ENCODE measurements at regions not wholly inside any gene's neighbourhood (a gene's known extent, or its start where the extent isn't known, plus 50 kb on each side); places are given as distances from the start of the nearest gene placed in this dataset.
"Not testable (repeated sequence)": the region's sequence is repeated elsewhere in the genome, so short reads cannot be mapped to it uniquely, and the experiment has no call there.

- DNase-seq: peak in 2 of 3 donors; percentile 26 to 30
- H3K9me3 ChIP-seq: peaks cover 0 to 4% (median 0%) of the 10 kb centered on the region in 4 donors
Observed at GRCh38 chr10:131838966-131839742, 61.7 kb upstream of the PPP2R2D start.

GRCh38 chr10:131839880-131840787, 60.7 kb upstream of the PPP2R2D start:
- not testable (repeated sequence) for H3K4me3 ChIP-seq, H3K9me3 ChIP-seq, H3K4me1 ChIP-seq, H3K36me3 ChIP-seq, H3K27me3 ChIP-seq, H3K27ac ChIP-seq
- TF ChIP-seq CTCF (IDR thresholded peaks at IDR 0.05): peak in 1 of 6 experiments; percentile 11
- peak in 2 of 3 donors; percentile 9 to 35 for DNase-seq

More at GRCh38 chr10:131838966-131839742, 61.7 kb upstream of the PPP2R2D start:
- Histone ChIP-seq H3K4me1 (no peaks in the 10 kb centered on the region), H3K36me3 (no peaks in the 10 kb centered on the region), H3K4me3 (no peak overlapping the region), H3K27ac (no peak overlapping the region), H3K27me3 (no peaks in the 10 kb centered on the region)
- TF ChIP-seq CTCF (IDR thresholded peaks at IDR 0.05) (no peak), POLR2A (IDR thresholded peaks at IDR 0.05) (no peak)

- no peak overlapping the region for H3K4me3 ChIP-seq
- H3K36me3 ChIP-seq: no peaks in the 10 kb centered on the region
- TF ChIP-seq CTCF (IDR thresholded peaks at IDR 0.05) (no peak), POLR2A (IDR thresholded peaks at IDR 0.05) (no peak)
- no peaks in the 10 kb centered on the region for H3K27me3 ChIP-seq
- peak in 2 of 3 donors; percentile 2 to 8 for DNase-seq
- no peaks in the 10 kb centered on the region for H3K4me1 ChIP-seq
- no peaks in the 10 kb centered on the region for H3K9me3 ChIP-seq
- no peak overlapping the region for H3K27ac ChIP-seq
Observed at GRCh38 chr10:131840788-131841118, 60.1 kb upstream of the PPP2R2D start.

GRCh38 chr10:131841131-131841660, 59.6 kb upstream of the PPP2R2D start:
- H3K4me3 ChIP-seq: no peak overlapping the region
- H3K9me3 ChIP-seq: no peaks in the 10 kb centered on the region
- TF ChIP-seq POLR2A (IDR thresholded peaks at IDR 0.05): no peak
- no peak for TF ChIP-seq CTCF (IDR thresholded peaks at IDR 0.05)
- DNase-seq: peak in 2 of 3 donors; percentile 28 to 39
- no peaks in the 10 kb centered on the region for H3K36me3 ChIP-seq
- no peak overlapping the region for H3K27ac ChIP-seq
- no peaks in the 10 kb centered on the region for H3K4me1 ChIP-seq
- no peaks in the 10 kb centered on the region for H3K27me3 ChIP-seq

- no peaks in the 10 kb centered on the region for H3K27me3 ChIP-seq
- TF ChIP-seq POLR2A (IDR thresholded peaks at IDR 0.05): no peak
- no peak for TF ChIP-seq CTCF (IDR thresholded peaks at IDR 0.05)
- H3K27ac ChIP-seq: no peak overlapping the region
- DNase-seq: peak in 2 of 3 donors; percentile 34 to 39
- no peaks in the 10 kb centered on the region for H3K9me3 ChIP-seq
- H3K4me3 ChIP-seq: no peak overlapping the region
- H3K4me1 ChIP-seq: no peaks in the 10 kb centered on the region
- no peaks in the 10 kb centered on the region for H3K36me3 ChIP-seq
Observed at GRCh38 chr10:131841661-131842139, 59.1 kb upstream of the PPP2R2D start.

All from Peyer's patch (tissue), 4 donors.